ENCODE measurements at regions not wholly inside any gene's neighbourhood (a gene's known extent, or its start where the extent isn't known, plus 50 kb on each side); places are given as distances from the start of the nearest gene placed in this dataset.
"Not testable (repeated sequence)": the region's sequence is repeated elsewhere in the genome, so short reads cannot be mapped to it uniquely, and the experiment has no call there.

DNA sequence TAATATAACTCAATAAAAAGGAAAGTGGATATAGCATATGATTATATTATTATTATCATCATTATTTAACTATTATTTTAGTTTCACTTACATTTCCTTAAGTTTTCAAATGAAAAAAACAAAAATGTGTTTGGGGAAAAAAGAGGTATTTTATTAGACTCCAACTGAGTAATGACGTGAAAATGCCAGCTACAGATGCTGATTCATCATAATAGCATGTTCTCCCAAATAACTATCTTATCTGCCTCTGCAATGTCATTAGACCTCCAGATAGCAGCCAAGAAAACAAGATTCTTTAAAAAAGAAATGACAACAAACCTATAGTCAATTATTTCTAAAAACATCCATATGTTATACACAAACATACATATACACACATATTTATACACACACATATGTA, 1071.9 kb upstream of the TMPRSS15 start:
- no TSS peak for BruUV-seq (replicated peaks)

GRCh38 chr21:19489930-19490329, 1086.3 kb upstream of the TMPRSS15 start:
- CTCF ChIA-PET (ENCODE audit: unreplicated experiment) = no interaction called here
- BruUV-seq (replicated peaks) = no TSS peak
- Histone ChIP-seq H3K4me2 (ENCODE audit: low read length) (no peak overlapping the region), H3K79me2 (ENCODE audit: insufficient read depth, low read depth, low read length) (no peaks in the 10 kb centered on the region), H3K4me1 (ENCODE audit: insufficient read depth, low read length, poor library complexity, severe bottlenecking) (no peaks in the 10 kb centered on the region), H3K9me3 (ENCODE audit: low read length) (no peaks in the 10 kb centered on the region), H3K36me3 (ENCODE audit: insufficient read depth, low read length) (no peaks in the 10 kb centered on the region), H4K20me1 (ENCODE audit: insufficient read depth, low read length) (no peaks in the 10 kb centered on the region), H3K27ac (ENCODE audit: low read depth, low read length, poor library complexity, severe bottlenecking) (no peak overlapping the region), H3K9me2 (ENCODE audit: insufficient read depth, low read length) (no peaks in the 10 kb centered on the region), H3K4me3 (ENCODE audit: low read depth, low read length, poor library complexity, severe bottlenecking) (no peak overlapping the region), H2AFZ (ENCODE audit: low read length) (no peak overlapping the region)
- POLR2A ChIA-PET = no interaction called here
- intact Hi-C loops (cut with micrococcal nuclease; ENCODE audit: unreplicated experiment) = no loop called here
- DNase-seq (ENCODE audit: low spot score) = no peak
- TF ChIP-seq, protein P1, sequence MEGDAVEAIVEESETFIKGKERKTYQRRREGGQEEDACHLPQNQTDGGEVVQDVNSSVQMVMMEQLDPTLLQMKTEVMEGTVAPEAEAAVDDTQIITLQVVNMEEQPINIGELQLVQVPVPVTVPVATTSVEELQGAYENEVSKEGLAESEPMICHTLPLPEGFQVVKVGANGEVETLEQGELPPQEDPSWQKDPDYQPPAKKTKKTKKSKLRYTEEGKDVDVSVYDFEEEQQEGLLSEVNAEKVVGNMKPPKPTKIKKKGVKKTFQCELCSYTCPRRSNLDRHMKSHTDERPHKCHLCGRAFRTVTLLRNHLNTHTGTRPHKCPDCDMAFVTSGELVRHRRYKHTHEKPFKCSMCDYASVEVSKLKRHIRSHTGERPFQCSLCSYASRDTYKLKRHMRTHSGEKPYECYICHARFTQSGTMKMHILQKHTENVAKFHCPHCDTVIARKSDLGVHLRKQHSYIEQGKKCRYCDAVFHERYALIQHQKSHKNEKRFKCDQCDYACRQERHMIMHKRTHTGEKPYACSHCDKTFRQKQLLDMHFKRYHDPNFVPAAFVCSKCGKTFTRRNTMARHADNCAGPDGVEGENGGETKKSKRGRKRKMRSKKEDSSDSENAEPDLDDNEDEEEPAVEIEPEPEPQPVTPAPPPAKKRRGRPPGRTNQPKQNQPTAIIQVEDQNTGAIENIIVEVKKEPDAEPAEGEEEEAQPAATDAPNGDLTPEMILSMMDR (conservative IDR thresholded peaks at IDR 0.05; ENCODE audit: low read length) = no peak
- no peak for TF ChIP-seq EZH2phosphoT487 (IDR thresholded peaks at IDR 0.05; ENCODE audit: borderline replicate concordance, low read depth, low read length)

More for the DNA sequence above, 1071.9 kb upstream of the TMPRSS15 start:
- Histone ChIP-seq H3K36me3 (ENCODE audit: insufficient read depth, low read length) (no peaks in the 10 kb centered on the region), H3K27ac (ENCODE audit: low read depth, low read length, poor library complexity, severe bottlenecking) (no peak overlapping the region), H4K20me1 (ENCODE audit: insufficient read depth, low read length) (no peaks in the 10 kb centered on the region), H3K4me3 (ENCODE audit: low read depth, low read length, poor library complexity, severe bottlenecking) (no peak overlapping the region), H3K4me2 (ENCODE audit: low read length) (no peak overlapping the region), H3K4me1 (ENCODE audit: insufficient read depth, low read length, poor library complexity, severe bottlenecking) (no peaks in the 10 kb centered on the region), H3K79me2 (ENCODE audit: insufficient read depth, low read depth, low read length) (no peaks in the 10 kb centered on the region), H3K9me3 (ENCODE audit: low read length) (0 out of 2 replicates have a peak, but pooled peaks cover 4% of the 10 kb centered on the region), H3K9me2 (ENCODE audit: insufficient read depth, low read length) (no peaks in the 10 kb centered on the region), H2AFZ (ENCODE audit: low read length) (no peak overlapping the region)
- no peak for DNase-seq (ENCODE audit: low spot score)
- ChIA-PET POLR2A (no interaction called here), CTCF (ENCODE audit: unreplicated experiment) (no interaction called here)
- intact Hi-C loops (cut with micrococcal nuclease; ENCODE audit: unreplicated experiment) = no loop called here
- TF ChIP-seq, protein P1 (conservative IDR thresholded peaks at IDR 0.05; ENCODE audit: low read length) = no peak
- TF ChIP-seq EZH2phosphoT487 (IDR thresholded peaks at IDR 0.05; ENCODE audit: borderline replicate concordance, low read depth, low read length) = no peak

GRCh38 chr21:19490481-19490880, 1086.9 kb upstream of the TMPRSS15 start:
- Histone ChIP-seq H3K4me2 (ENCODE audit: low read length) (no peak overlapping the region), H3K27ac (ENCODE audit: low read depth, low read length, poor library complexity, severe bottlenecking) (no peak overlapping the region), H3K4me3 (ENCODE audit: low read depth, low read length, poor library complexity, severe bottlenecking) (no peak overlapping the region), H4K20me1 (ENCODE audit: insufficient read depth, low read length) (no peaks in the 10 kb centered on the region), H3K79me2 (ENCODE audit: insufficient read depth, low read depth, low read length) (no peaks in the 10 kb centered on the region), H2AFZ (ENCODE audit: low read length) (no peak overlapping the region), H3K4me1 (ENCODE audit: insufficient read depth, low read length, poor library complexity, severe bottlenecking) (no peaks in the 10 kb centered on the region), H3K9me3 (ENCODE audit: low read length) (no peaks in the 10 kb centered on the region), H3K9me2 (ENCODE audit: insufficient read depth, low read length) (no peaks in the 10 kb centered on the region), H3K36me3 (ENCODE audit: insufficient read depth, low read length) (no peaks in the 10 kb centered on the region)
- no peak for DNase-seq (ENCODE audit: low spot score)
- intact Hi-C loops (cut with micrococcal nuclease; ENCODE audit: unreplicated experiment) = no loop called here
- BruUV-seq (replicated peaks) = no TSS peak
- ChIA-PET POLR2A (no interaction called here), CTCF (ENCODE audit: unreplicated experiment) (no interaction called here)
- TF ChIP-seq EZH2phosphoT487 (IDR thresholded peaks at IDR 0.05; ENCODE audit: borderline replicate concordance, low read depth, low read length) = no peak
- TF ChIP-seq, protein P1 (conservative IDR thresholded peaks at IDR 0.05; ENCODE audit: low read length) = no peak

GRCh38 chr21:19493437-19494241, 1090.1 kb upstream of the TMPRSS15 start:
- intact Hi-C loops (cut with micrococcal nuclease; ENCODE audit: unreplicated experiment); BruUV-seq (replicated peaks): not testable (repeated sequence)

More at GRCh38 chr21:19493437-19494241, 1090.1 kb upstream of the TMPRSS15 start:
- H3K9me2 ChIP-seq (ENCODE audit: insufficient read depth, low read length); H2AFZ ChIP-seq (ENCODE audit: low read length); H4K20me1 ChIP-seq (ENCODE audit: insufficient read depth, low read length); DNase-seq (ENCODE audit: low spot score); POLR2A ChIA-PET; H3K27ac ChIP-seq (ENCODE audit: low read depth, low read length, poor library complexity, severe bottlenecking); H3K4me3 ChIP-seq (ENCODE audit: low read depth, low read length, poor library complexity, severe bottlenecking); CTCF ChIA-PET (ENCODE audit: unreplicated experiment); H3K4me2 ChIP-seq (ENCODE audit: low read length); H3K4me1 ChIP-seq (ENCODE audit: insufficient read depth, low read length, poor library complexity, severe bottlenecking); H3K36me3 ChIP-seq (ENCODE audit: insufficient read depth, low read length); H3K9me3 ChIP-seq (ENCODE audit: low read length); H3K79me2 ChIP-seq (ENCODE audit: insufficient read depth, low read depth, low read length): not testable (repeated sequence)

Measured in OCI-LY7 (cell line).